ENCODE measurements at regions not wholly inside any gene's neighbourhood (a gene's known extent, or its start where the extent isn't known, plus 50 kb on each side); places are given as distances from the start of the nearest gene placed in this dataset.

DNA sequence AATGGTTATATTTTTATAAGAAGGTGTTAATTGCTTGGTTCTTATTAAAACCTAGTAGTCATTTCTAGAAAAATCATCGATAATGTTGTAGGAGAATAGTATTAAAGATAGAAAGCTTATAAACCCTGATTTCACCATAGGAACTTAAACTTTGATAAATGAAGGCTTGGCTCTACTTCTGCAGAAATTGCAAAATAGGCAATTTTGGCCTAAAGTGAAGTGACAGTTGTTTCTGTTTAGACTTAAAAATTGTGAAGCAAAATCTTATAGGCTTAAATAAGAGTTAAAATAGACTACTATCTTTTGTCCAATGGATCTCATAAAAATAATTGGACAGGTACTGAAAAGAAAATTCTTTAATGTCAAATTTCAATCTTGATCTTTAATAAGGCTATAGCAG, 321.6 kb upstream of the FZD8 start:
- no peak overlapping the region for H3K4me3 ChIP-seq (replicated peaks in 1 of 3; ENCODE audit: low read depth in 2 of 3, low read length in 3 of 3)
- peaks cover 0 to 11% of the 10 kb centered on the region in 2 donors for H3K9me3 ChIP-seq (replicated peaks in 1 of 2; ENCODE audit: control insufficient read depth in 1 of 2, insufficient read depth in 1 of 2, low read length in 2 of 2)
- TF ChIP-seq CTCF (IDR thresholded peaks at IDR 0.05): no peak
- intact Hi-C loops (cut with micrococcal nuclease): no loop called here
- no peak overlapping the region for H3K27ac Mint-ChIP-seq
- no peak for DNase-seq
- H4K20me1 ChIP-seq (ENCODE audit: insufficient read depth, low read length): no peaks in the 10 kb centered on the region
- no peak overlapping the region for H2AFZ ChIP-seq (ENCODE audit: insufficient read depth, low read depth, low read length, poor library complexity, severe bottlenecking)
- no CpG with 5 or more reads among the region's 1 CpG for WGBS (ENCODE audit: insufficient coverage)
- H3K27ac ChIP-seq (ENCODE audit: low read depth in 1 of 2, low read length in 2 of 2): no peak overlapping the region
- H3K36me3 Mint-ChIP-seq: no peaks in the 10 kb centered on the region
- H3K4me1 ChIP-seq (ENCODE audit: control insufficient read depth in 1 of 2, insufficient read depth in 2 of 2, low read length in 2 of 2): no peaks in the 10 kb centered on the region
- no peaks in the 10 kb centered on the region for H3K79me2 ChIP-seq (ENCODE audit: insufficient read depth, low read length)
- no peak overlapping the region for H3K4me3 Mint-ChIP-seq
- H3K27me3 Mint-ChIP-seq (ENCODE audit: low read depth in 3 of 3): peaks cover 0 to 3% (median 0%) of the 10 kb centered on the region in 3 donors
- H3K36me3 ChIP-seq (replicated peaks in 1 of 2; ENCODE audit: control insufficient read depth in 1 of 2, insufficient read depth in 2 of 2, low read length in 2 of 2): no peaks in the 10 kb centered on the region
- H3K27me3 ChIP-seq (ENCODE audit: control insufficient read depth in 2 of 2, insufficient read depth in 2 of 2, low read length in 2 of 2): no peaks in the 10 kb centered on the region
- peaks cover 0 to 12% (median 7%) of the 10 kb centered on the region in 7 donors for H3K9me3 Mint-ChIP-seq
- no peaks in the 10 kb centered on the region for H3K4me1 Mint-ChIP-seq
- H3K4me2 ChIP-seq (replicated peaks; ENCODE audit: extremely low read depth, low read length, poor library complexity, severe bottlenecking): no peak overlapping the region
- H3K9ac ChIP-seq (ENCODE audit: insufficient read depth, low read length, poor library complexity, severe bottlenecking): no peak overlapping the region

GRCh38 chr10:35961501-35961900, 319.4 kb upstream of the FZD8 start:
- peaks cover 2 to 17% (median 9%) of the 10 kb centered on the region in 7 donors for H3K9me3 Mint-ChIP-seq
- Histone ChIP-seq H3K4me2 (replicated peaks; ENCODE audit: extremely low read depth, low read length, poor library complexity, severe bottlenecking) (no peak overlapping the region), H3K9ac (ENCODE audit: insufficient read depth, low read length, poor library complexity, severe bottlenecking) (no peak overlapping the region), H3K9me3 (replicated peaks in 1 of 2; ENCODE audit: control insufficient read depth in 1 of 2, insufficient read depth in 1 of 2, low read length in 2 of 2) (peaks cover 0 to 11% of the 10 kb centered on the region in 2 donors), H3K79me2 (ENCODE audit: insufficient read depth, low read length) (no peaks in the 10 kb centered on the region), H3K27ac (ENCODE audit: low read depth in 1 of 2, low read length in 2 of 2) (no peak overlapping the region), H3K36me3 (replicated peaks in 1 of 2; ENCODE audit: control insufficient read depth in 1 of 2, insufficient read depth in 2 of 2, low read length in 2 of 2) (no peaks in the 10 kb centered on the region), H3K27me3 (ENCODE audit: control insufficient read depth in 2 of 2, insufficient read depth in 2 of 2, low read length in 2 of 2) (no peaks in the 10 kb centered on the region), H4K20me1 (ENCODE audit: insufficient read depth, low read length) (no peaks in the 10 kb centered on the region), H3K4me3 (replicated peaks in 1 of 3; ENCODE audit: low read depth in 2 of 3, low read length in 3 of 3) (no peak overlapping the region), H3K4me1 (ENCODE audit: control insufficient read depth in 1 of 2, insufficient read depth in 2 of 2, low read length in 2 of 2) (no peaks in the 10 kb centered on the region), H2AFZ (ENCODE audit: insufficient read depth, low read depth, low read length, poor library complexity, severe bottlenecking) (no peak overlapping the region)
- peaks cover 0 to 3% (median 0%) of the 10 kb centered on the region in 3 donors for H3K27me3 Mint-ChIP-seq (ENCODE audit: low read depth in 3 of 3)
- no peak overlapping the region for H3K4me3 Mint-ChIP-seq
- H3K36me3 Mint-ChIP-seq: no peaks in the 10 kb centered on the region
- no peaks in the 10 kb centered on the region for H3K4me1 Mint-ChIP-seq
- no peak overlapping the region for H3K27ac Mint-ChIP-seq
- 100% methylated on average over 1 of the region's 3 CpGs for WGBS (ENCODE audit: insufficient coverage)
- intact Hi-C loops (cut with micrococcal nuclease): no loop called here
- TF ChIP-seq CTCF (IDR thresholded peaks at IDR 0.05): no peak
- DNase-seq: no peak
